Keratinocyte (primary cell): ENCODE measurements at regions not wholly inside any gene's neighbourhood (a gene's known extent, or its start where the extent isn't known, plus 50 kb on each side); places are given as distances from the start of the nearest gene placed in this dataset.

Experiments used
- CTCF ChIP-seq, 3 experiments: IDR thresholded peaks in 1 of 3; conservative IDR thresholded peaks in 1 of 3; optimal IDR thresholded peaks in 1 of 3; 2 replicates in 2 of 3; 3 replicates in 1 of 3; pipeline versions ENCODE3 to v1.5.1; 2011; ENCODE audit warnings: low read length in 3 of 3, mild to moderate bottlenecking in 3 of 3, moderate library complexity in 2 of 3, control low read depth in 1 of 3, inconsistent platforms in 1 of 3; ENCODE audit not compliant: insufficient read depth in 2 of 3; ENCODE audit errors: extremely low read depth in 1 of 3
- EZH2 ChIP-seq: IDR thresholded peaks from one replicate; pipeline ENCODE4 v1.6.1; 2012; ENCODE audit warnings: inconsistent platforms, mild to moderate bottlenecking, low read length, moderate library complexity

DNA sequence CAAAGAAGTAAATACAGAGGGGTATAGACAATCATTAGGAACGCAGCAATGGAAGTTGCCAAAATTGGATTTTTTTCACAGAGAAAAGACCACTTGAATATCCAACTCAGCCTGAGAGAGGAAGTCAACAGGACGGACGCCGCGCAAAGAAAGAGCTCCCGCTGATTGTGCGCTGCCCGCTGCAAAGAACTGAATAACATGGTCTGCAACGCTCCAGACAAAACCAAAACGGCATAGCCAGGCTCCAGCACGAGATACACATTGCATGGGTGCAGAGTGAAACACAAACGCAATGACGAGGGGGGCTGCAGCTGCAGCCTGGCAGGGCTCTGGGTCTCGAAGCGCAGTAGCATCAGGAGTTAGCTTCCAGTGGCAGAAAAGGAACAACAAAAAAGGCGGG lies 113.9 kb upstream of the MGMT start:
- TF ChIP-seq CTCF (optimal IDR thresholded peaks at IDR 0.05 in 1 of 3, IDR thresholded peaks at IDR 0.05 in 1 of 3, conservative IDR thresholded peaks at IDR 0.05 in 1 of 3; ENCODE audit: extremely low read depth in 1 of 3, insufficient read depth in 2 of 3, low read length in 3 of 3) (no peak), EZH2 (no peak)
